ENCODE measurements at regions not wholly inside any gene's neighbourhood (a gene's known extent, or its start where the extent isn't known, plus 50 kb on each side); places are given as distances from the start of the nearest gene placed in this dataset.

DNA sequence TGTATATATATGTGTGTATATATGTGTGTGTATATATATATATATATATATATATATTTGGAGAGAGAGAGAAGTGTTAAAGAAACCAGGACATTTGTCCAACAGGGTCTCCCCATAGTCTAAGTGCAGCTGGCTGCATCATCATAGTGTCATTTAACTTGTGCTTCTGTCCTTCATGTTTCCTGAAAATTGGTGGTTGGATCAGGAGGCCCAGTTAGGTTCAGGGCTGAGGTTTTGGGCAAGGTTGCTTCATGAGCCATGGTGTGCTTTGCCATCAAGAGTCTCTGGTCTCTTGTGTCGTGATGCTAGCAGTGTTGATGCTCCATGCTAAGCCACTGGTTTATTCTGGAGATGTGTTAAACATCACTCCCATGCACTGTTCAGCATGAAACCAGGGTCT is 85.3 kb downstream of the C16orf95 start:
- H3K9me2 ChIP-seq (replicated peaks; ENCODE audit: insufficient read depth): no peaks in the 10 kb centered on the region
- 96% methylated on average over 1 of the region's 1 CpG for WGBS (ENCODE audit: low lambda C conversion rate, missing lambda C conversion rate)

DNA sequence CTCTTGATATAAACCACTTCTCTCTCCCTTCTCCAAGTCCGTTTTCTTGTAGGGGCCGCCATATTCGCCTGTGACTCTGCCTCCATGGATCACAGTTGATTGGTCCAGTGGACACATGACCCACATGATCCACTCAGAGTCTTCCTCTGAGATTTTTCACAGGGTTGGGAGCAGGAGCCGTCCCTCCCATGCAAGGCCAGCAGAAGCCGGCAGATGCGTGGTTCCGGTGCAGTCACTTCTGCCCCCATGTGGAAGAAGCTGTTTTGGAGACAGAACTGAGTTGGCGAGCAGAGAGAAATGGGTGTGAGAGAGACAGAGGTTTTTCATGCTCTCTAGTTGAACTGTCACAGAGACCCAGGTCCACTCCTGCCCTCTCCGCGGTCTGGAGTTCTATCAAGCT is 83.3 kb downstream of the C16orf95 start:
- H3K27me3 ChIP-seq: no peaks in the 10 kb centered on the region
- no peak for DNase-seq (ENCODE audit: low spot score)
- no peaks in the 10 kb centered on the region for H4K20me1 ChIP-seq (ENCODE audit: insufficient read depth, poor library complexity, severe bottlenecking)
- H3K27ac ChIP-seq: no peak overlapping the region
- H3K4me2 ChIP-seq: no peak overlapping the region
- no peaks in the 10 kb centered on the region for H3K4me1 ChIP-seq (ENCODE audit: insufficient read depth)
- 64% methylated on average over 10 of the region's 10 CpGs for WGBS (ENCODE audit: low lambda C conversion rate, missing lambda C conversion rate)
- H2AFZ ChIP-seq: no peak overlapping the region
- no peaks in the 10 kb centered on the region for H3K79me2 ChIP-seq
- H3K4me3 ChIP-seq: no peak overlapping the region
- TF ChIP-seq, protein P1, sequence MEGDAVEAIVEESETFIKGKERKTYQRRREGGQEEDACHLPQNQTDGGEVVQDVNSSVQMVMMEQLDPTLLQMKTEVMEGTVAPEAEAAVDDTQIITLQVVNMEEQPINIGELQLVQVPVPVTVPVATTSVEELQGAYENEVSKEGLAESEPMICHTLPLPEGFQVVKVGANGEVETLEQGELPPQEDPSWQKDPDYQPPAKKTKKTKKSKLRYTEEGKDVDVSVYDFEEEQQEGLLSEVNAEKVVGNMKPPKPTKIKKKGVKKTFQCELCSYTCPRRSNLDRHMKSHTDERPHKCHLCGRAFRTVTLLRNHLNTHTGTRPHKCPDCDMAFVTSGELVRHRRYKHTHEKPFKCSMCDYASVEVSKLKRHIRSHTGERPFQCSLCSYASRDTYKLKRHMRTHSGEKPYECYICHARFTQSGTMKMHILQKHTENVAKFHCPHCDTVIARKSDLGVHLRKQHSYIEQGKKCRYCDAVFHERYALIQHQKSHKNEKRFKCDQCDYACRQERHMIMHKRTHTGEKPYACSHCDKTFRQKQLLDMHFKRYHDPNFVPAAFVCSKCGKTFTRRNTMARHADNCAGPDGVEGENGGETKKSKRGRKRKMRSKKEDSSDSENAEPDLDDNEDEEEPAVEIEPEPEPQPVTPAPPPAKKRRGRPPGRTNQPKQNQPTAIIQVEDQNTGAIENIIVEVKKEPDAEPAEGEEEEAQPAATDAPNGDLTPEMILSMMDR (IDR thresholded peaks at IDR 0.05; ENCODE audit: poor library complexity): peak; percentile 25
- TF ChIP-seq EZH2phosphoT487 (IDR thresholded peaks at IDR 0.05; ENCODE audit: low read depth, severe bottlenecking, unreplicated experiment): no peak
- no peaks in the 10 kb centered on the region for H3K9me2 ChIP-seq (replicated peaks; ENCODE audit: insufficient read depth)
- H3K36me3 ChIP-seq (replicated peaks; ENCODE audit: insufficient read depth, low read depth): no peaks in the 10 kb centered on the region
- no peaks in the 10 kb centered on the region for H3K9me3 ChIP-seq (ENCODE audit: low read depth)

More for the DNA sequence above, 85.3 kb downstream of the C16orf95 start:
- H3K4me3 ChIP-seq: no peak overlapping the region
- DNase-seq (ENCODE audit: low spot score): no peak
- TF ChIP-seq, protein P1 (IDR thresholded peaks at IDR 0.05; ENCODE audit: poor library complexity): no peak
- TF ChIP-seq EZH2phosphoT487 (IDR thresholded peaks at IDR 0.05; ENCODE audit: low read depth, severe bottlenecking, unreplicated experiment) (no peak), EZH2 (IDR thresholded peaks at IDR 0.05; ENCODE audit: borderline replicate concordance) (no peak)
- no peak overlapping the region for H3K27ac ChIP-seq
- H4K20me1 ChIP-seq (ENCODE audit: insufficient read depth, poor library complexity, severe bottlenecking): no peaks in the 10 kb centered on the region
- H2AFZ ChIP-seq: no peak overlapping the region
- H3K27me3 ChIP-seq: no peaks in the 10 kb centered on the region
- H3K79me2 ChIP-seq: no peaks in the 10 kb centered on the region
- no peaks in the 10 kb centered on the region for H3K36me3 ChIP-seq (replicated peaks; ENCODE audit: insufficient read depth, low read depth)
- no peaks in the 10 kb centered on the region for H3K9me3 ChIP-seq (ENCODE audit: low read depth)
- H3K4me1 ChIP-seq (ENCODE audit: insufficient read depth): no peaks in the 10 kb centered on the region
- no peak overlapping the region for H3K4me2 ChIP-seq

DNA sequence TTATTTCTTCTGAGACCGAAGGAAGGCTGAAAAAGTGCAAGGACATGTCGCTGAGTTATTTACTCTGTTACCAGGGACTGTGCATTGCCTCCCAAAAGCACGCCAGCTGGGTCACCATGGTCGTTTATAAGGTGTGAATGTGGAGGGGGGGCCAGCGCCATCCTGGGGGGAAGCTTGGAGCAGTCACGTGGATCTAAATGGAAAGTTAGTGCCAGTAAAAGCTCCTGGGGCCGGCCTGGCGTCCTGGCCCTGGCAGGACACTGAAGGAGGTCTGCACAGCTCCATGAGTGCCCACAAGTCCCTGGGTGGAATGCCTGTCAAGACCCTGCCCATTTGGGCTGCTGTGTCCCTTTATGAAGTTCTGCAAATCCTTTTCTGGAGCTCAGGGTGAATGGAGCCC is 82.6 kb downstream of the C16orf95 start:
- H3K27ac ChIP-seq: no peak overlapping the region
- no peak for TF ChIP-seq EZH2phosphoT487 (IDR thresholded peaks at IDR 0.05; ENCODE audit: low read depth, severe bottlenecking, unreplicated experiment)
- TF ChIP-seq EZH2 (IDR thresholded peaks at IDR 0.05; ENCODE audit: borderline replicate concordance): no peak
- TF ChIP-seq, protein P1 (IDR thresholded peaks at IDR 0.05; ENCODE audit: poor library complexity): no peak
- H3K4me1 ChIP-seq (ENCODE audit: insufficient read depth): no peaks in the 10 kb centered on the region
- WGBS (ENCODE audit: low lambda C conversion rate, missing lambda C conversion rate): 50% methylated on average over 8 of the region's 8 CpGs
- H3K9me3 ChIP-seq (ENCODE audit: low read depth): no peaks in the 10 kb centered on the region
- no peaks in the 10 kb centered on the region for H3K9me2 ChIP-seq (replicated peaks; ENCODE audit: insufficient read depth)
- H2AFZ ChIP-seq: no peak overlapping the region
- no peaks in the 10 kb centered on the region for H3K36me3 ChIP-seq (replicated peaks; ENCODE audit: insufficient read depth, low read depth)
- H4K20me1 ChIP-seq (ENCODE audit: insufficient read depth, poor library complexity, severe bottlenecking): no peaks in the 10 kb centered on the region
- no peaks in the 10 kb centered on the region for H3K79me2 ChIP-seq
- H3K4me2 ChIP-seq: no peak overlapping the region
- no peak for DNase-seq (ENCODE audit: low spot score)
- no peaks in the 10 kb centered on the region for H3K27me3 ChIP-seq
- no peak overlapping the region for H3K4me3 ChIP-seq

Measured in hepatocyte (in vitro differentiated cells).